H1 (cell line): ENCODE measurements at regions not wholly inside any gene's neighbourhood (a gene's known extent, or its start where the extent isn't known, plus 50 kb on each side); places are given as distances from the start of the nearest gene placed in this dataset.

ENCODE experiments used
- ATF3 ChIP-seq: IDR thresholded peaks from 2 replicates; pipeline ENCODE4 v1.6.1; 2011; ENCODE audit warnings: low read depth, mild to moderate bottlenecking, low read length; ENCODE audit not compliant: insufficient read depth
- CHD2 ChIP-seq: IDR thresholded peaks from 2 replicates; pipeline ENCODE4 v1.6.1; 2012; ENCODE audit warnings: low read length, improper control_type of control experiment
- CHD7 ChIP-seq: fragments of 300-600 bp; sonication (generic); IDR thresholded peaks from 2 replicates; pipeline ENCODE4 v1.7.1; 2012; ENCODE audit warnings: low read length, moderate library complexity, mild to moderate bottlenecking, inconsistent platforms; ENCODE audit not compliant: insufficient replicate concordance
- CTCF ChIP-seq, 3 experiments: IDR thresholded peaks; 1 replicate in 2 of 3; 2 replicates in 1 of 3; pipeline versions ENCODE4 v1.5.1 to v1.6.1; 2011; ENCODE audit warnings: low read length in 3 of 3, mild to moderate bottlenecking in 3 of 3, inconsistent platforms in 2 of 3, low read depth in 1 of 3, moderate library complexity in 1 of 3; ENCODE audit not compliant: insufficient read depth in 1 of 3; ENCODE audit errors: control extremely low read depth in 1 of 3
- EGR1 ChIP-seq: IDR thresholded peaks from 2 replicates; pipeline ENCODE4 v1.6.1; 2011; ENCODE audit warnings: low read depth, low read length, borderline replicate concordance
- GABPA ChIP-seq: IDR thresholded peaks from 2 replicates; pipeline ENCODE4 v1.6.1; 2011; ENCODE audit warnings: mild to moderate bottlenecking, low read length, moderate library complexity, borderline replicate concordance; ENCODE audit not compliant: insufficient read depth
- POLR2AphosphoS5 ChIP-seq: IDR thresholded peaks from 2 replicates; pipeline ENCODE4 v1.6.1; 2011; ENCODE audit warnings: low read depth, low read length
- SP1 ChIP-seq: IDR thresholded peaks from 2 replicates; pipeline ENCODE4 v1.6.1; 2011; ENCODE audit warnings: low read depth, low read length
- USF2 ChIP-seq: IDR thresholded peaks from 2 replicates; pipeline ENCODE4 v1.6.1; 2011; ENCODE audit warnings: low read length, improper control_type of control experiment

- TF ChIP-seq SP1 (no peak), CTCF (IDR thresholded peaks at IDR 0.05; ENCODE audit: control extremely low read depth in 1 of 3, insufficient read depth in 1 of 3, low read depth in 1 of 3, low read length in 3 of 3) (no peak), CHD2 (no peak), USF2 (no peak), GABPA (no peak), EGR1 (no peak), CHD7 (no peak), ATF3 (no peak), POLR2AphosphoS5 (no peak)
These were observed 818.9 kb downstream of the KCNT2 start for GRCh38 chr1:195789321-195789720.
